Brain pericyte (primary cell): ENCODE measurements at regions not wholly inside any gene's neighbourhood (a gene's known extent, or its start where the extent isn't known, plus 50 kb on each side); places are given as distances from the start of the nearest gene placed in this dataset.

Source experiments
- DNase-seq: peaks from one replicate; pipeline ENCODE4 v3.0.0-alpha.2; 2012; ENCODE audit warnings: low read depth, low spot score

DNA sequence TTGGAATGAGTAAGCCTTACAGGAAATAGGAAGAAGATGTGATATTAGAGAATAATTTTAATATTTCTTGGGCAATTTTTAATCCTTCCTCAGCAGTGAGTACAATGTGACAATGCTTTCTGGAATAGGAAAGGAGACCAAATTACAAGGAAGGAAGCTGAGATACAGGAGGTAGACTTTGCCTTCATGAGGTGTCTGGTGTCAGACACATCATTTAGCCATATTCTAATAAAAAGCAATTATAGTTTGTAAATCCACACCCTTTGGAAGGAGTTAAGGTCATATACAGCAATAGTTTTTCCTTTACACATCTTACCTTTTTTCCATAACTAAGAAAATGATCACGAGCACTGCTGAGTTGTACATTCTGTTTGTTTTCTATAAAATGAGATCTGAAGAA is 390.4 kb downstream of the SH3GL2 start:
- DNase-seq, result no peak

GRCh38 chr9:17970277-17970676 is 391.4 kb downstream of the SH3GL2 start:
- no peak for DNase-seq

DNA sequence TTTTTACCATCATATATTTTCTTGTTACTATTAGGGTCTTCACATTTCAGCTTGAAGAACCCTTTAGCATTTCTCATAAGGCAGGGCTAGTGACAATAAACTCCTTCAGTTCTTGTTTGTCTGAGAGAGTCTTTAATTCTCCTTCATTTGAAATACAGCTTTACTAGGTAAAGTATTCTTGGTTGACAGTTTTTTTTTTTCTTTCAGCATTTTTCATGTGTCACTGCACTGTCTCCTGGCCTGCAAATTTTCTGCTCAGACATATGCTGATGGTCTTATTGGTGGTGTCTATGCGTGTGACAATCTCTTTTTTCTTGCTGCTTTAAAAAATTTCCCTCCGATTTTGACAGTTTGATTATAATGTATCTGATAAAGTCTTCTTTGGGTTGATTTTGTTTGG is 399.9 kb downstream of the SH3GL2 start:
- no peak for DNase-seq

GRCh38 chr9:17986595-17986994 is 407.7 kb downstream of the SH3GL2 start:
- no peak for DNase-seq

DNA sequence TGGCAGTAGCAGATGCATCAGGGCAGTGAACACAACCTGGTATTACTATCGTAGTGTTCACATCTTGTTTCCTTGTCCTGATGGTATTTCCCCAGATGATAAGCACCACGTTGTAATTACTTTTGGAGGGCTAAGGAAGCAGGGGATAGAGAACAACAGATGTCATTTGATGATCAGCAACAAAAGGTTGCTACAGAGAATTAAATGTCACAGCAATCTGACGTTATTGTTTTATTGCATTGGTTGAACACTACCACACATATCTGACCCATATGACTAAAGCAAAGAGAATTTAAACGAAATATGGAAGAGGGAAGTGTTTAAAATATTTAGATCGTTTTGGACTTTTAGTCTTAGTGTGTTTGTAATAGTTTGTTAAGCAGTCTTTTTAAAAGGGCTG is 408.3 kb downstream of the SH3GL2 start:
- DNase-seq, result no peak

GRCh38 chr9:17988489-17988888 is 409.6 kb downstream of the SH3GL2 start:
- no peak for DNase-seq

GRCh38 chr9:17990602-17991001 is 411.7 kb downstream of the SH3GL2 start:
- no peak for DNase-seq

DNA sequence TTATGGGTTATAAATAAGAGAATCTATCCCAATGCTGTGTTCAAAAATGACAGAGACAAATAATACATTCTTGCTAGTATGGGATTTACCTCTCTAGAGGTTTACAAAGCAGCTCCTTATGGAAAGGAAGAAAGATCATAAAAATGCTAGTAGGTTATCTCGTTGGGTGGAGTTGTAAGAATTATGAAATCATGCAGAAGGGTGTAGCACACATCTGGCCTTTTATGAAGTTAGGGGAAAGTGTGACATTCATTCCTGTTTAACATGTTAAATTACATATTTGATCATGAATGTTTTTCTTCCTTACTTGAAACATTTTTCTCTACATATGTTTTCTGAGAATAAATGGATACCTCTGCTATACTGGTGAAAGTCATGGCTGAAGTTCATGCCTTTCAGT is 414.2 kb downstream of the SH3GL2 start:
- no peak for DNase-seq

DNA sequence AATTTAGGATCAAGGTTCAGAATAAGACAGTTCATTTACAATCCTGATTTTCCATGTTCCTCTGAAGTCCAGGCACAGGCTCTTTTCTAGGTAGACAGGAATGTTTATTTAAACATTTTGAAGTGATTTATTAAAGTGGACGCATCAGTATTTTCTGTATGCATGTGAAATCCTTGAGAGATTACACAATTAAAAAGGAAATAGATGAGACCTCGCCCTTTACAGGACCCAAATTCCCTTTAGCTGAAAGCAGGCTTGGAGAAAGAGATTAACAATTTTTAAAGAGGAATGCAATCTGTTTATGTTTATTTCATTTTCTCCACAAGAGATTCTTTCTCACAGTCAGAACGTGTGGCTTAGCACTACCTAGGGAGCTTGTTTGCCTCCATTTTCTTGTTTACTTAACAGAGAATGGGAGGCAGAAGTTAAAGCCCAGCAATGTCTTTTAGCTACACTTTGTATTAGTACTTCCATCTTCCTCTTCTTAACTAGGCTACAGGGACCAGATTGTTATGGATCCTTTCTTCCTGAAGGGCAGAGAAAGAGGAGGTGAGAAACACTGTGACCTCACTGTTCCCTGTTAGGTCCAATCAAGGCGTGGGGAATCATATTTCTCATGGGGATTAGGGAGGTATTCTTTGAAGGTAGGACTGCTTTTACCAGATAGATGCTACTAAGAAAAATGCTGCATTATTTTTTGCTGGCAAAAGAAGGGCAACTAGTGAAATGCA is 416.0 kb downstream of the SH3GL2 start:
- no peak for DNase-seq

DNA sequence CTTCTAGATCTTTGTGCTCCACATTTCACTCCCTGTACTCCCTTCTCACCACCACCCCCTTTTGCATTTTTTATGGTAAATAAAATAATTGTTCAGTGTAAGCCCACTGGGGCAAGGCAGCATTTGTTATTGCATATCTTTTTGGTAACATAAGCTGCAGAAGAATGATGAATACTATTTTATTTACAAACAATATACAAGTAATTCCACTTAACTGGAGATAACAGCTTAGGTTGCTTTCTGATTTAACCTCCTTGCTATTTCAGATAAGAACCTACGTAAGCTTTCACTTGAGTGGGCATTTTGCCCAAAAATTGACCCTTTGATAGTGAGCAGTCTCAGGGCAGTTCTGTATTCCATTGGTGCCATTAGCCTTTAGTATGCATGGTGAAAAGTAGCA is 417.9 kb downstream of the SH3GL2 start:
- DNase-seq, result no peak

DNA sequence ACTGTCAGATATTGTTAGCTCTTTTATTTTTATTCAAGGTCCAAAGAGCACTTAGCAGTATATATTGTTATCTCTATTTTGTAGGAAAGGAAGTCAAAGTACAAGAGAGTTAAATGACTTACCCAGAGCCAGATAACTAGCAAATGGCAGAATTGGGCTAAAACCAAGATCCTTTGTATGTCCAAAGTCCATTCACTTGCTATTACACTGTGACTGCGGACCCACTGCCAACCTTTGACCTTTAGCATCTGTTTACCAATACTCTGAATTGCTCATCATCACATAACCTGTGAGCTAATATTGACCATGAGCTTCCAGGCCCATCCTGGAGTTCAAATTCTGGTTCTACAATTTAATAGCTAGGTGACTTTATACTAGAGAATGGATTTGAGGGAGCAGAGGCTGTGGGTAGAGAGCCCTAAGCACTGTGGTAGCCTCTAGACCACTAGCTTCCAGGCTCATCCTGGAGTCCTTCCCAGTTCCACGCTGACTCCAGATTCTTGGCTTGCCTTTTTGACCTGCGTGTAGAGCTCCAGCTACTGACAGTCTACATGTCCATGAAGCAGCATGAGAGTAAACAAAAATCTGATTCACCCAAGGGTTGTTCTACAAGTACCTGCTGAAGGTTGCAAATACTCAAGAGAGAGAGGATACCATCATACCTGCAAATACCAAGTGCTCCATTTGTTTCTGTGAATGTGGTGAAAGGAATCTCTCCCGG is 424.0 kb downstream of the SH3GL2 start:
- no peak for DNase-seq

GRCh38 chr9:18006591-18006990 is 427.7 kb downstream of the SH3GL2 start:
- DNase-seq, result no peak

- DNase-seq, result no peak
Observed at GRCh38 chr9:18007621-18008020, 428.8 kb downstream of the SH3GL2 start.

DNA sequence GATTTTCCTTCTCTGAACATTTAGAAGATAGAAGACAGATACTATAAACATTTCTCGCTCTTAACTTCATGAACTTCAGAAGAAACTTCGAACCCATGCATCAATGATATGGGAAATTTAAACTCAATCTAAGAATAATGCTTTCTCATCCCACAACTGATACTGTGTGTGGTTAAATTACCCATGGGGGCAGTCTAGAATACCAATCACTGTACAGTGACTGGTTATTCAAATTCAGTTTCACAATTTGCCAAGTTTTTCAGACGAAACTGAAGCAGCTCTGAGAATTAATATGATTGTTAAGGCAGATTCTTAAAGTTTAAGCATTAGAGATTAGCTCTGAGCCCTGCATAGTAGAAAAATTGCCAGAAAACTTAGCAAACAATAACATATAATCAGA is 431.0 kb downstream of the SH3GL2 start:
- DNase-seq, result no peak

- no peak for DNase-seq
Observed at GRCh38 chr9:18010492-18010891, 431.6 kb downstream of the SH3GL2 start.

- DNase-seq, result no peak
Observed at GRCh38 chr9:18012170-18012569, 433.3 kb downstream of the SH3GL2 start.

DNA sequence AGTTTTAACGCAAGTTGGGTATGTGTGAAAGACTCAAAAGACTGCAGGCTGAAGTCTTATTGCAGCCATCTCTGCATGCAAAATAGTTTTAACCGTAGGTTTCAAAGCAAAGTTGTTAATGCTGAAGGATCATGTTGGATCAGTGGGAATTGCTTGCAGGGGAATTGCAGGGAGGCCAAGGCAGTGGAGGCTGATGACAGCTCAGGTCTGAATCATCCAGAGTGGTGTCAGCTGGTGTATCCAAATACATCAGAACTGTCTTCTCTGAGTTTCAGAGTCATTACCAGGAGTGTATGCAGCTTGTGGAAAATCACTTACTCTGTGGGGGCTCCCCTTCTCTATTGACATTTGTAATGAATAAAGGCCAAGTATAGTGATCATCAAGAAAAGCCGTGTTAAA is 435.7 kb downstream of the SH3GL2 start:
- DNase-seq, result no peak

DNA sequence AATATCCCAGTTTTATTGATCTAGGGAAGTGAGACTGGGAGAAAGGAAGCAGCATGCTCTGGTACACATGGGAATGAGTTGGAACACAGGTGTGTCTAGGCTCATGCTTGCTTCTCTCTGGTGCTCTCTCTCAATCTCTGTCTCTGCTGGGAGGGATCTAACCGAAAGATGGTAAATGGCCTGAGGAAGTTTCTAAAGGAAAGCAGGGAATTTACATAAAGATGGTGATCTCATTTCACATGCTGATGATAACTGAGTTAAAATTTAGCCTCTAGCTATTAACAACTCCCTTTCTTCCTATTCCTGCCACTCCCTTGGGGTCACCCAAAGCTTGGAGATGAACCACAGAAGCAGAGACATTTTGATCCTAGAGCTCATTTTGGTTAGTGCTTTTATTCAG is 436.2 kb downstream of the SH3GL2 start:
- DNase-seq, result no peak

GRCh38 chr9:18017136-18017535 is 438.3 kb downstream of the SH3GL2 start:
- DNase-seq, result no peak

- no peak for DNase-seq
Observed at GRCh38 chr9:18018221-18018620, 439.4 kb downstream of the SH3GL2 start.

GRCh38 chr9:18018661-18019060 is 439.8 kb downstream of the SH3GL2 start:
- DNase-seq, result no peak

- DNase-seq, result no peak
Observed at GRCh38 chr9:18020121-18020745, 441.4 kb downstream of the SH3GL2 start.

- no peak for DNase-seq
Observed at GRCh38 chr9:18022642-18023041, 443.8 kb downstream of the SH3GL2 start.
